Fibroblast of lung (primary cell): ENCODE measurements at regions not wholly inside any gene's neighbourhood (a gene's known extent, or its start where the extent isn't known, plus 50 kb on each side); places are given as distances from the start of the nearest gene placed in this dataset.
"Not testable (repeated sequence)": the region's sequence is repeated elsewhere in the genome, so short reads cannot be mapped to it uniquely, and the experiment has no call there.

Experiments used
- DNase-seq, 2 donors: peaks; one replicate each; pipeline versions ENCODE4 v3.0.0 to v3.0.0-alpha.2; 2010; ENCODE audit warnings: low read depth in 2 of 2
- H2AFZ ChIP-seq: 2 replicates; pipeline ENCODE4 v1.5.1; 2012; ENCODE audit warnings: low read length, control low read depth, inconsistent platforms
- H3K27ac ChIP-seq: 2 replicates; pipeline ENCODE4 v1.5.1; 2011; ENCODE audit warnings: low read length, control low read depth; ENCODE audit not compliant: insufficient read depth
- H3K27me3 ChIP-seq: 2 replicates; pipeline ENCODE4 v1.5.1; 2011; ENCODE audit warnings: mild to moderate bottlenecking, low read length; ENCODE audit not compliant: control insufficient read depth, insufficient read depth
- H3K36me3 ChIP-seq: 2 replicates; pipeline ENCODE4 v1.5.1; 2011; ENCODE audit warnings: low read length; ENCODE audit not compliant: control insufficient read depth, insufficient read depth
- H3K4me1 ChIP-seq: 2 replicates; pipeline ENCODE4 v1.5.1; 2011; ENCODE audit warnings: low read length; ENCODE audit not compliant: control insufficient read depth, insufficient read depth; ENCODE audit errors: extremely low read depth
- H3K4me2 ChIP-seq: 2 replicates; pipeline ENCODE4 v1.5.1; 2011; ENCODE audit warnings: low read length, control low read depth; ENCODE audit not compliant: insufficient read depth; ENCODE audit errors: extremely low read depth
- H3K4me3 ChIP-seq, 4 experiments: fragments of 200-600 bp in 1 of 4; sonication (generic) in 1 of 4; replicated peaks in 1 of 4; 2 replicates each; pipeline ENCODE4 v1.5.1; 2011 to 2016; ENCODE audit warnings: low read length in 4 of 4, low read depth in 3 of 4, mild to moderate bottlenecking in 3 of 4, control low read depth in 2 of 4, inconsistent platforms in 1 of 4, mixed read lengths in 1 of 4; ENCODE audit not compliant: insufficient read depth in 1 of 4; ENCODE audit errors: control extremely low read depth in 1 of 4
- H3K79me2 ChIP-seq: 2 replicates; pipeline ENCODE4 v1.5.1; 2012; ENCODE audit warnings: mild to moderate bottlenecking, low read length, inconsistent platforms; ENCODE audit not compliant: control insufficient read depth, insufficient read depth
- H3K9ac ChIP-seq: 2 replicates; pipeline ENCODE4 v1.5.1; 2011; ENCODE audit warnings: mild to moderate bottlenecking, low read length, control low read depth; ENCODE audit not compliant: insufficient read depth
- H3K9me3 ChIP-seq: 2 replicates; pipeline ENCODE4 v1.5.1; 2012; ENCODE audit warnings: low read depth, low read length; ENCODE audit not compliant: control insufficient read depth, insufficient read depth
- H4K20me1 ChIP-seq: 2 replicates; pipeline ENCODE4 v1.5.1; 2011; ENCODE audit warnings: low read length; ENCODE audit not compliant: control insufficient read depth, insufficient read depth; ENCODE audit errors: extremely low read depth
- CTCF ChIP-seq, 2 donors: IDR thresholded peaks in 1 of 2; conservative IDR thresholded peaks in 1 of 2; 1 replicate in 1 of 2; 2 replicates in 1 of 2; pipeline ENCODE4 v1.5.1; 2011 to 2012; ENCODE audit warnings: low read length in 2 of 2, control low read depth in 1 of 2, inconsistent platforms in 1 of 2, low read depth in 1 of 2, mild to moderate bottlenecking in 1 of 2
- EZH2 ChIP-seq: IDR thresholded peaks from 2 replicates; pipeline ENCODE4 v1.5.1; 2012; ENCODE audit warnings: low read length, control low read depth, mild to moderate bottlenecking; ENCODE audit errors: missing control alignments

DNA sequence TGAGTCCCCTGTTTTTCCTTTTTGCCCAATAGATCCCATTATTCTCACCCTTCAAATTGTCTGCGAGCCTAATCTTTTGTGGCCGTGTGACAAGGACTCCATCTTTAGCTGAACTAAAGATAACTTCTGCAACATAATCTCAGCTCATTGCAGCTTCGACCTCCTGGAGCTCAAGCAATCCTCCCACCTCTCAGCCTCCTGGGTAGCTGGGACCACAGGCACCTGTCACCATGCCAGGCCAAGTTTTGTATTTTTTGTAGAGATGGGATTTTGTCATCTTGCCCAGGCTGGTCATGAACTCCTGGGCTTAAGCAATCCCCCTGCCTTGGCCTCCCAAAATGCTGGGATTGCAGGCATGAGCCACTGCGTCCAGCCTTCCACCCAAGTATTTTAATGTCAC is 161.0 kb downstream of the GJA1 start:
- Histone ChIP-seq H3K79me2 (no peaks in the 10 kb centered on the region), H3K36me3 (no peaks in the 10 kb centered on the region), H2AFZ (no peak overlapping the region), H3K27me3 (no peaks in the 10 kb centered on the region), H3K27ac (no peak overlapping the region), H3K9ac (no peak overlapping the region), H3K4me3 (no peak overlapping the region), H4K20me1 (no peaks in the 10 kb centered on the region), H3K4me1 (no peaks in the 10 kb centered on the region), H3K9me3 (no peaks in the 10 kb centered on the region), H3K4me2 (no peak overlapping the region)
- DNase-seq, result peak in 1 of 2 donors; percentile 26
- TF ChIP-seq EZH2 (no peak), CTCF (conservative IDR thresholded peaks at IDR 0.05 in 1 of 2, IDR thresholded peaks at IDR 0.05 in 1 of 2; ENCODE audit: low read depth in 1 of 2, low read length in 2 of 2) (no peak)

GRCh38 chr6:121597654-121598053 is 162.2 kb downstream of the GJA1 start:
- TF ChIP-seq CTCF (conservative IDR thresholded peaks at IDR 0.05 in 1 of 2, IDR thresholded peaks at IDR 0.05 in 1 of 2; ENCODE audit: low read depth in 1 of 2, low read length in 2 of 2), result no peak
- TF ChIP-seq EZH2, result no peak
- Histone ChIP-seq H3K4me3 (no peak overlapping the region), H2AFZ (peak overlapping the region; percentile 63), H3K4me1 (no peaks in the 10 kb centered on the region), H3K9ac (no peak overlapping the region), H3K9me3 (no peaks in the 10 kb centered on the region), H3K27me3 (no peaks in the 10 kb centered on the region), H3K36me3 (no peaks in the 10 kb centered on the region), H4K20me1 (no peaks in the 10 kb centered on the region), H3K4me2 (no peak overlapping the region), H3K27ac (peak overlapping the region; percentile 54), H3K79me2 (no peaks in the 10 kb centered on the region)
- DNase-seq, result peak; percentile 60 to 72

DNA sequence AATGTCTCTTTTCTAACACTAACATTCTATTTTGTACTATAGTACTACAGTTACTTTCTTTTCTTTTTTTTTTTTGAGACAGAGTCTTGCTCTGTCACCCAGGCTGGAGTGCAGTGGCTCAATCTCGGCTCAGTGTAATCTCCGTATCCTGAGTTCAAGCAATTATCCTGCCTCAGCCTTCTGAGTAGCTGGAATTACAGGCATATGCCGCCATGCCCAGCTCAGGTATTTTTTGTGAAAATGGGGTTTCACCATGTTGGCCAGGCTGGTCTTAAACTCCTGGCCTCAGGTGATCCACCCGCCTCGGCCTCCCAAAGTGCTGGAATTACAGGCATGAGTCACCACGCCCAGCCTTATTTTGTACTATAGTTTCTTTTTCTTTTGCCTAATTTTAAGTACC is 163.9 kb downstream of the GJA1 start:
- H3K36me3 ChIP-seq, H3K79me2 ChIP-seq, H3K4me2 ChIP-seq, H2AFZ ChIP-seq, H3K9ac ChIP-seq, H4K20me1 ChIP-seq, H3K4me1 ChIP-seq, DNase-seq, H3K27me3 ChIP-seq, H3K4me3 ChIP-seq, H3K9me3 ChIP-seq, H3K27ac ChIP-seq: not testable (repeated sequence)
